HG02678 (cell line): ENCODE measurements at regions not wholly inside any gene's neighbourhood (a gene's known extent, or its start where the extent isn't known, plus 50 kb on each side); places are given as distances from the start of the nearest gene placed in this dataset.

Experiments used
- ATAC-seq: cut with Tn5 transposase; IDR thresholded peaks from one replicate; pipeline ENCODE4 v1.9.1; 2021; ENCODE audit warnings: mild to moderate bottlenecking, moderate library complexity; ENCODE audit not compliant: unreplicated experiment

GRCh38 chr6:170483413-170483812 lies 69.7 kb downstream of the PSMB1 start:
- no peak for ATAC-seq

GRCh38 chr6:170480050-170480692 lies 72.9 kb downstream of the PSMB1 start:
- no peak for ATAC-seq

- ATAC-seq, result no peak
These were observed 76.7 kb downstream of the PSMB1 start for GRCh38 chr6:170476360-170476759.

GRCh38 chr6:170475118-170475517 lies 78.0 kb downstream of the PSMB1 start:
- no peak for ATAC-seq

- ATAC-seq, result no peak
These were observed 79.3 kb downstream of the PSMB1 start for GRCh38 chr6:170473801-170474200.

- no peak for ATAC-seq
These were observed 79.8 kb downstream of the PSMB1 start for GRCh38 chr6:170473301-170473717.

- no peak for ATAC-seq
These were observed 81.6 kb downstream of the PSMB1 start for GRCh38 chr6:170471491-170471890.

GRCh38 chr6:170470734-170471133 lies 82.4 kb downstream of the PSMB1 start:
- no peak for ATAC-seq

- ATAC-seq, result no peak
These were observed 88.6 kb downstream of the PSMB1 start for GRCh38 chr6:170464524-170464979.

GRCh38 chr6:170464080-170464479 lies 89.0 kb downstream of the PSMB1 start:
- no peak for ATAC-seq

- no peak for ATAC-seq
These were observed 89.9 kb downstream of the PSMB1 start for GRCh38 chr6:170463101-170463721.

GRCh38 chr6:170462366-170463020 lies 90.6 kb downstream of the PSMB1 start:
- no peak for ATAC-seq

GRCh38 chr6:170461556-170462365 lies 91.3 kb downstream of the PSMB1 start:
- ATAC-seq, result no peak

- no peak for ATAC-seq
These were observed 92.0 kb downstream of the PSMB1 start for GRCh38 chr6:170461111-170461510.

- no peak for ATAC-seq
These were observed 92.5 kb downstream of the PSMB1 start for GRCh38 chr6:170460641-170461040.

- ATAC-seq, result peak; percentile 60
These were observed 93.7 kb downstream of the PSMB1 start for GRCh38 chr6:170459451-170459850.

GRCh38 chr6:170456886-170457698 lies 96.0 kb downstream of the PSMB1 start:
- ATAC-seq, result no peak
